GM21737 (cell line): ENCODE measurements at regions not wholly inside any gene's neighbourhood (a gene's known extent, or its start where the extent isn't known, plus 50 kb on each side); places are given as distances from the start of the nearest gene placed in this dataset.

Experiments
- ATAC-seq: cut with Tn5 transposase; IDR thresholded peaks from one replicate; pipeline ENCODE4 v1.9.1; 2021; ENCODE audit warnings: mild to moderate bottlenecking, moderate library complexity; ENCODE audit not compliant: unreplicated experiment

DNA sequence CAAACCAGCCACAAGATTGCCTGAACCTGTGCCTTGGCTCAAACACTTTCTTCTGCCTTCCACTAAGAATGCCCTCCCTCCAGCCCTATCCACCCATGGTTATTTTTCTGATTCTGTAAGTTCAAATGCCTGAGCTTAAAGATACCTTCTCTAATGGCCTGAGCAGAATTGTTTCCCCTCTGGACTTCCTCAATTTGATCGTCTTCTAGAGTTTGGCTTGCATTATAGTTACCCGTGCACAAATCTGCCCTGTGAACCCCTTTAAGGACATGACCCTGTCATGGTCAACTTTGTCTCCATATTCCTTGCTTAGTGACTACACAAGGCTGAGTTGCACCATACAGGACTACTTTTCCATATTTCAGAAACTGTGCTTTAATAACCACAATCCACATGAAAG, 481.0 kb downstream of the FOXO1 start:
- ATAC-seq = no peak

DNA sequence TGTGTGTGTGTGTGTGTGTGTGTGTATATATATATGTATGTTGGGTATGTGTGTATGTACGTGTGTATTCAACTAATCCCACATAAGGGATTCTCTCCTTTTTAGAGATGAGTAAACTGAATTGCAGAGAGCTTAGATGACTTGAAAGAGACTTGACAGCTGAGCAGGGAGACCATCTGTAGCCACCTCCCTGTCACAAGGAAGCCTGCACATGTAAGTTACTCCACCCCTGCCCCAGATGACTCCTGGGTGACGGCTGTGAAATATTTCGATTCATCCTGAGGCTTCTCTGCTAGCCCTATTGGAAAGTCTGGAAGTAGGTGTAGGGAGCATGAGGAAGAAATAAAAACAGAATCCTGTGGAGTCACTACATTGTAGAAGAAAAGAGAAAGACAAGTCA, 480.4 kb downstream of the FOXO1 start:
- no peak for ATAC-seq

DNA sequence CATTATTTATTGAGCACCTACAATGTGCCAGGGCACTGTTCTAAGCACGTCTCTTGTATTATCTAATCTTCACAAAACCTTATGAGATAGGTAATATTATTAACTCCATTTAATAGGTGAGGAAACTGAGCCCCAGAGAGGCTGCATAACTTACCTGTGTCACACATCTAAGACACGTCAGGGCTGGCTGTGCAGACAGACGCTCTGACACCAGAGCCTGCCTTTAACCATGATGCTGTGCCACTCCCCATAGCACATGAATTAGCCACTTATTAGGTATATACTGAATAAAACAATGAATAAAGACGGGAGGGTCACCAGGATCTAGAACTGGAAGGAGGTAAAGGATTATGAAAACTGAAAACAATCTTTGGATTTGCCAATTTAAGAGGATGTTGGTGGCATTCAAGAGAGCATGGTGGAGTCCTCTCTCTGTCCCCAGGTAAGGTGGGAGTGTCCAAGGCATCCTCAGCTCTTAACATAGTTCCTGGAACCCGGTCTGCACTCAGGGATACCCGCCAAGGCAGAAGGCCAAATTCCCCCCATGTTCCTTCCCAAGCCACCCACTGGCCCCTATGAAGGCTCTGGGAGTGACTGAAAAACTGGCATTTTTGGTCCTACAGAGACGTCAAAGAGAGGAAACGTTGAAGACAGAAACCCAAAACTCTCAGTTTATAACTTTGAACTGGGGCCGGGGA, 479.7 kb downstream of the FOXO1 start:
- no peak for ATAC-seq

DNA sequence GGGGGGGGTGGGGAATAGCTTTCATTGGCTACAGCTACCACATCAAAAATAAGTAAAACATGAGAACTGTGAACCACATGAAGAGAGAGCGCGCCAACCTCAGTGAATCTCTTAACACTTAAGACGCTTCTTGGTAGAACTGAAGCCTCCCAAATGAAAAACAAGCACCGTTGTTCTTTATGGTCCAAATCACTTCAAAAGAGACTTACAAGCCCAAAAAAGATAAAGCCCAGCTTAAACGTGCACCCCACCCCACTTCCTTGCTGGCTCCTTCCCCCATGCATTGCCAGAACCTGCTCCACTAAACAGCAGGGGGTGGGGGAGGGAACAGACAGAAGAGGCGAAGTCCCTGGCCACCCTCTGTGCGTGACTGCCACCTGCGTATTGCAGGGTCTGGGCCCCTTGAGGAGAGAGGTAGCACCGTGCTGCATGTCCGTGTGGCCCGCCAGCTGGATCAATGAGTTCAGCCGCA, 479.1 kb downstream of the FOXO1 start:
- no peak for ATAC-seq

DNA sequence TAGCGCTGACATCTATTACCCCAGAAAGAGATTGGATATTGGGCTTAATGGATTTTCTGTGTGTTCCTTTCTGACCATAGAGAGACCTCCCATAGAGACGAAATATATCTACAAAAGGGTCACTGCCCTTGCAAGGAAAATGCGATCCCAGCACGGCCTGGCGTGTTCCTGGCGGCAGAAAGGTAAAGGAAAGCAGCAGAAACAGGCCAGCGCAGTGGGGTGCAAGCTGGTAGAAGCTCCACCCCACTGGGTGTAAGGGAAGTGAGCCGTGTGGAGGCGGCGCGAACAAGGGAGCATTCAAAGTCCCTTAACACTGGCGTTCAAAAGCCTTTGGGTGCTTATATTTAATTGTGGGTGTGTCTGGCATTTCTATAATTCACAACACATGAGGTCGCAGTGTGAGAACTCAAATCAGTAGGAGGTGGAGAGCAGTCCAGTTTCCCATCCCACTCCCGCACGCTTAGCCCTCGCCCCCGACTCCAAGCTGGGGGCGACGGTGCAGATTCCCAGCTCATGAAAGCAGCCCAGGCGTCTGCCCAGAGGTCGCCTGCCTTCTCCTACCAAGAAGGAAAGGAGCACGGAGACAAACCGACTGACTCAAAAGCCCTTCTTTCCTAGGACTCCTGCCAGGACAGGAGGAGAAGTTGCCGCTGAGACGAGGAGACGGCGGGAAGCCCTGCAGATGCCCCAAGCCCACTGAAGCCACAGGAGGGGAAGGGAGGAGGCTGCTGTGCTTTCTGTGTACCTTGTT, 478.4 kb downstream of the FOXO1 start:
- no peak for ATAC-seq

DNA sequence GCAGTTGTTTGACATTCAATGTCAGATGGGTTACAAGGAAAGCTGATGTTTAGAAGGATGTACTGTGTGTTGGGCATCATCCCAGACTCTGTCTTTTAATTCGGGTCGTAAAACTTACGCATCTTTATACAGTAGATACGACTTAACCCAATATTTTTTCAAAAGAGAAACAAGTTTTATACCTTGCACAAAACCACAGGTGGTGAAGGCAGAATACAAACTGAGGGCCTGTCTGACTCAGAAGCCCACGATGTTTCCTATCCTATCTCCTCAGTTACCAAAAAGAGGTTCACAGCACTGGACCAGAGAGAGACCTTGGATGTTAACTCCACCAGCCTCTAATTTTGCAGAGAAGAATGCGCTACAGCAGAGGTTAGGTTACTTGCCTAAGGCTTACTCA, 477.0 kb downstream of the FOXO1 start:
- ATAC-seq = no peak

DNA sequence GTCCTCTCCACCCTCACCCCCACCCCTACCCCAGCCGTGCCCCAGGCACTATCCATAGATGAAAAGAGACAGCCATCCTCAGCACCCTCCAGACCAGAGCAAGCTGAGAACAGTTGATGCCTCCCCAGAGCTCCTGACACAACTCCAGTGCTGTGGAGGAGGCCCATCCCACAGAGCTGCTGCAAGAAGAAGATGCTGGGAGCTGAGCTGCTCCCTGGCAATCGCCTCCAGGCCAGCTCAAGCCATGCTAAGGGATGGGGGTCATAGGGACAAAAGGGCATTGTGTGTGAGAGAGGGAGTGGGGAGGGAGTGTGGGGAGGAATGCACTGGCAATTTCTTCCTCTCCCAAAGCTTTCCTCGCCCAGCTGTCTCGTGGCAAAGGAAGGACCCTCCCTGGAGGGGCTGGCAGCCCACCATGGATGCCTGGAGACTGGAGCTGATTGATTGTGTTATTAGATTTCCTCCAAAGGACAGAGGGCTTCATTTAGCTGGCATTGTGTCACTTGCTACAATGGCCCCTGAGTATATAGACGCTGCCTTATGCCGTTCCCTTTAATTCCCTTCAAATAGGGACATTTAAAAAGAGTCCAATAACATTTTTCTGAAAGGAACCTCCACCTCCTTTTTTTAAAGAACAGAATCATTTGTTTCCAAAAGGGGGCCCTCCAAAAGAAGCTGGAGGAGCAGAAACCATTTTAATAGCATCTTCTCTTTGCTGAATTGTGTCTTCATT, 476.4 kb downstream of the FOXO1 start:
- ATAC-seq = no peak

DNA sequence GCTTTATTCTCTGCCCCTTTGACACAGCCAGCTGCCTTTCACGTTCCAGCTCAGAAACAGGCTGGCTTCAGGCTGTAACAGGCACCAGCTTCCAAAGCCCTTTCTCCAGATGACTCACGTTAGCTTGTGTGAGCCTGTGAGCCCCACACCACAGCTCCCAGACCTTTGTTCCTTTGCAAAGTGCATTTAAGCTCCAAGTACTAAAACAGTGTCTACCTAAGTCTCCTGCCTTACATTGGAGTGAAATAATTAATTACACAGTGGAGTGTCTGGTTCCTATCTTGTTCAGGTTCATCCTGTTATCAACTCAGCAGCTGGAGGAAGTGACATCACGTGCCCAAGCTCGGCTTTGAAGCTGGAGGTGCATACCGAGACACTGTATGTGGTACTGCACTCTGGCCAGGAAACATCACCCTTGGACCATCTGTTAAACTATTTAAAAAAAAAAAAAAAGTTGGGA, 475.8 kb downstream of the FOXO1 start:
- no peak for ATAC-seq

DNA sequence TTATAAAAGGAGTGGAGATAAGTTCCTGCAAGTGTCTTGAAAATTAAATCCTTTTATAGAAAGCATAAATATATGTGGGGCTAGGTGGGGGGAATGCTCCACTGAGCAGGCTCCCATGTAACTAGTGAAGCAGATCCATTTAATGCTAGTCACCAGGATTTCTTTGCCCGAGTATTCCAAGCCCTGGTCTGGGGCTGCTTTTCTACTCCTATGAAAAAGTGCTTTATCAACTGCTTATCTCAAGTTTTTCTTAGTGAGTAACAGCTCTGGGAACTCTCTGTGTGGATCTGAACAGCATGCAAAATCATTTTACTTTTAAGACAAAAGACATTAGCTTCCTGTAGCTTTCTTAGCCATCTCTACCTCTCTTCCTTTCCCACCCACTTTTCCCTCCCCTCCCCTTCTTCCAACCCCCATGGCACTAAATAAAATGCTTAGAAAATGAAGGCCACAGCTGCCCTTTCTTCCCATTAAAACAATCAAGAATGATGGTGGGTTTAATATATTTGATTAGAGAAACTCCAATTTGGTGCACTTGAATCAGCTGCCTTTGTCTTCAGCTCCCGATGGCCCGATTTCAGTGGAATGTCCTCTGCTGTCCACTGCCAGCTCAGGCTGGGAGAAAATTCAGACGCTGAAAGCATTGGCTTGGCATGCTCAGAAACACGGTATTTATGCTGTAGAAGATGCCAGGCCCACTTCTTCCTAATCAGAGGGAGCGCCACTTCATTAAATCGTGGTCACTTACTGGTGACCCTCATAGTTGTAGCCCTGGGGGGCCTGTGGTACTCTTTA, 475.1 kb downstream of the FOXO1 start:
- no peak for ATAC-seq

DNA sequence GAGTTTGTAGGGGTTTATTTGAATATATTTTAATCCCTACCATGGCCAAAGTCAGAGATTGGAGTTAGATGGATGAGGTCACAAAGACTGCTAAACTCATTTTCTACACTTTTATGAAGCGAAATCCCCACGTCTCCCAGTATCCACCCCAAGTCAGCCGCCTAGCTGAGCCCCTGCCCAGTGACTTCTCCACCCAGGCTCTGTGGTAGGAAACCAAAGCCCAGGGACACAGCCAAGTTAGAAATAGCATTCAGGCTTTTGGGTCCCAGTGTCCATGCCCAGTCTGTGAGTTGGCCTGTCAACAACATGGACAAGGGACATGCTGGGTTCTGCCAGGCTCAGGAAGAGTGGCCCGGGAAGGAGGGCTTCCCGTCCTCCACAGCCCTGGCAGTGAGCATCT, 474.0 kb downstream of the FOXO1 start:
- no peak for ATAC-seq

DNA sequence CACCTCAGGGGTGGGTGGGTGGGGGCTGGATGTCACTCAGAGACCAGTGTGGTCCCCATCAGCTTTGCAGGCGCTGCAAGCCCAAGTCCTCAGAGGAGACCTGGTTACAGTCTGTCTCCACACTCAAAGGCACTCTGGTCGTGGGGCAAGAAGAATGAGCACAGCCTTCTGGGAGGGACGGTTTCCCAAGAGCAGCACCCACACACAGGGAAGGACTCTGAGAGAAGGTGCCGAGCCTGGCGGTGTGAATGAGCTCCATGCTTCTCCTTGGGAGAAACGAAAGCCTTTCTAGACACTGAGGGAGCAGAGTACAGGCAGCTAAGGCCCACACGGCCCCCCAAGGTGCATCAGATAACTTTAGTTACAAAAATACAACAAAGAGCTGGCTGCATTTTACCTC, 473.6 kb downstream of the FOXO1 start:
- no peak for ATAC-seq

DNA sequence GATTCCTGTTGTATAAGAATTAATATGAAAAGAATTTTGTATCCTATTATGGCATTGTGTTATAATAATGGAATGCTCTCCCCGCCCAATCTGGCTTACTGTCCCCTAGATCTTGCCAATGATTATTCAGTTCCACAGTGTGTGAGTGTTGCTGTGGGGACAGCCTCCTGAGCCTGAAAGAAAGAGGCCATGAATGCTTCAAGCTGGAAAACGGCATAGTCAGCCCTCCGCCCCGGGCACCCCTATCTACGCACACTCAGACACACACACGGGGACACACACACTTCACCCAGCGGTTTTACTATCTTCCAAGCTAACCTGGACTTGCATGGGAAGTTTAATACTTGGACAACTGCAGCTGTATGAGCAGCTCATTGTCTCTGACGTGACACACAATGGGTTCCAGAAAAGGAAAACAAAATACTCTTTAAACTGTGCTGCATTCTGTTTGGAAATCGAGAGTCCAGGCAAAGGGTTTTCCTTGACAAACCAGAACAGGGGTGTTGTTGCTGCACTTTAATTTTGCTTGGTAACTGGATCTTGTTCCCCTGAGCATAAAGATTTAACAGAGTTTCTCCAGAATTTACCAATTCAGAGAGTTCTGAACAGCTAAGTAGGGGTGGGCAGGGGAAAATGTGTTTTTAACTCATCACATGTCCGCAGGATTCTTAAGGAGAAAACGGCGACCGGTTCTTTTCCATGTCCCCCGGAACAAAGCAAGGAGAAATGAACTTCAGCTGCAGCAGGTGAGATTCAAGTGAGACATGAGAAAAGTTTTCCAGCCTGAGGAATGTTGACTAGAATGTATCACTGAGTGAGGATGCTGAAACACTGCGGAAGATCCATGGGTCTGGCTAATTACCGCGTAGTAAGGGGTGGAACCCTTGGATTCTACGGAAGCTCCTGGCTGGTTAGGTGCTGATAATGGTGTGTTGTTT, 472.9 kb downstream of the FOXO1 start:
- ATAC-seq = no peak

DNA sequence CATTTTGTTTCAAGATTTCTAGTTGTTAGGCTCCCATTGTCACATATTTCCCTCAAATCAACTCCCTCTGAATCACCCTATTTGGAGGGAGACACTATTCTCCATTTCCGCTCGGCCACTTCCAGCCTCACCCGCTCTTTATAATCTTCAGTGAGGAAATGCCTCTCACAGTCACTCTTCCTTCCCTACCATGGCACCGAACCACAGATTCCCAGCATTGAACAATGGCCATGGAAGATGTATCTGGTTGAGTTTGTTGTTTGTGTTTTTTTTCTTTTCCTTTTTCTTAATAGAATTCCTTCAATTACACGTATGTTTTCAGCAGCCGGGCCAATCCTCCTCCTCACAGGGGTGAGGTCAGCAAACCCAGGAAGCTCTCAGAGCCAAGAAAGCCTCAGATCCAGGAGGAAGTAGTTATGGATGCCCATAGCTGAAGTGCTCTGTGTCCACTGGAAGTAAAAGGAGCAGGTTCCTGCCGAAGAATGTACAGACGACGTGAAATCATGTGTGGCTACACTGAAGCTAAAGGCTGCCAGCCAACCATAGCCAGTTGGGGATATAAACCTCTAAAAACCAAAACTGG, 472.1 kb downstream of the FOXO1 start:
- no peak for ATAC-seq

DNA sequence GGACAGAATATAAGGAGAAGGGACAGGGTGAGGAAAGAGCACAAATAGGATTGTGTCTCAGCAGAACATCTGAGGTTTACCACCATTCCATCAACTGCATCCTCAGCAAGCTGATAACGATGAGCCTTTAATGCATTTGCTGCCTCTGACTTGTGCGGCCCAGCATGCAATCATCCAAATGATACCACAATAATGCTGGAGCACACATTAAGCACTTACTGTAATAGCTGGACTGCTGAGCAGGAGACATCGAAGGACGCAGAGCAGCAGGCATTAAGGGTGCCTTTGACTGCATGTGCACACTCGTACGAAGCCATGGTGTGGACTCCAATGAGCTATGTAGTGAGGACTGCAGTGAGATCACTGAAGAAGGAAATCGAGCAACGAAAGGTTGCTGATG, 469.4 kb downstream of the FOXO1 start:
- no peak for ATAC-seq

DNA sequence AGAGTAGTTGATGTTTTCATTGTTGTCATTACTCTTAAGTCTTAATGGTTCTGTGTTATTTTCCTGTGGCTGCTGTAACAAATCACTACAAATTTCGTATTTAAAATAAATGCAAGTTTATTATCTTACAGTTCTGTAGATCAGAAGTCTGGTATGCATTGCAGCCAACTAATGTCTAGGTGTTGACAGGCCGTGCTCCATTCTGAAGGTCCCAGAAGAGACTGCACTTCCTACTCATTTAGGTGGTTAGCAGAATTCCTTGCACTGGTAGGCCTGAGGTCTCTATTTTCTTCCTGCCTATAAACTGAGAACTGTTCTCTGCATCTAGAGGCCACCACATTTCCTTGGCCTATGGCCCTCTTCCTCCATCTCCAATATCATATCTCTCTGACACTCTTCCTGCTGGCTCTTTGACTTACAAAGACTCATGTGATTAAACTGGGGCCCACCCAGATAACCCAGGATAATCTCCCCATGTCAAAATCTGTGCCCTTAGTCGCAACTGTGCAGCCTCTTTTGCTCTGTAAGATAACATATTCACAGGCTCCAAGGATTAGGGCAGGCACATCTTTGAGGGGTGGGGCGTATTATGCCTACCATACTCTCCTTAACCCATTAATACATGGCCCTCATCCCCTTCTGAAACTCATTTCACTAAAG, 468.4 kb downstream of the FOXO1 start:
- no peak for ATAC-seq

DNA sequence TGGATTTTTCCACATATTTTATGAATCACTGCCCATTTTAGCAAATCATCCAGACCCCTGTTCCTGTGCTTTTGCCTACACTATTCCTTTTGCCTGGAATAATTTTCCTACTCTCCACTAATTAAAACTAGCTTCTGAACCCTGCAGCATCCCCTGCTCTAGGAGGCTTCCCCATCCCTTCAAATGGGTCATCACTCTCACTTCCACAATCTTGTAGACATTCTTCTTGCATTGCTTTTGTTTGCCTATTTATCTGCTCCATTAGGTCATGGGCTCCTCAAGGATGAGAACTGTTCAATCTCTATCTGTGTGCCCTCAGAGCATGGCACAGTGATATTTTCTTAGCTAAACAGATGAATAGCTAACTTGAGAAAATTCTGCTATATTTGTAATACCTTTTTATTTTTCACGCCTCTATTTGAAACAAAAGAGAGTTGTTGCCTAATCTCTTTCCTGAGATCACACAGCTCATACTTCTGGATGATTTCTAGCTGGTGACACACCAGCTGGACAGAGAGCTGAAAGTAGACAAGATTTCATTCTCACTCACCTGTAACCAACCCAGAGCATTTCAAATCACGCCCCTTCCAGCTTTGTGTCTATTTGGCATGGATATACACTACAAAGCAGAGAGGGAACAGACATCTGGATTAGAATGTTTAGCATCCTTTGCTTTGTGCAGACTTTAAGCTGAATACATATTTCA, 466.0 kb downstream of the FOXO1 start:
- no peak for ATAC-seq

DNA sequence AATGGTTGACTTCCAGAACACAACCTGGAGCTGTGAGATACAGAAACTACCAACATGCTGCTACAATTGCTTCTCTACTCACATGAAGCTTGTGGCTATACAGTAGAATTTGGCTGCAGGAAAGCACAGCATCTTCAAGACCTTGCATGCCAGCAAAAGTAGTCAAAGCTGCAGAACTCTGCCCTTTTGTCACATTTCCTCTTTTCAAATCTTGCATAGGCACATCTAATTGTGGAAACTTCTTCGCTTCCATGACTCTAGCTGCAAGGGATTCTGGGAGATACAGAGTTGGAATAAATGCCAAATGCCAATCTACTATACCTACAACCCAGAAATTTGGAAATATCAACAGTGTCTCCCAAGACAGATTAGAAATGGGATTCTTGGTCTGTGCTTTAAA, 462.2 kb downstream of the FOXO1 start:
- ATAC-seq = no peak

DNA sequence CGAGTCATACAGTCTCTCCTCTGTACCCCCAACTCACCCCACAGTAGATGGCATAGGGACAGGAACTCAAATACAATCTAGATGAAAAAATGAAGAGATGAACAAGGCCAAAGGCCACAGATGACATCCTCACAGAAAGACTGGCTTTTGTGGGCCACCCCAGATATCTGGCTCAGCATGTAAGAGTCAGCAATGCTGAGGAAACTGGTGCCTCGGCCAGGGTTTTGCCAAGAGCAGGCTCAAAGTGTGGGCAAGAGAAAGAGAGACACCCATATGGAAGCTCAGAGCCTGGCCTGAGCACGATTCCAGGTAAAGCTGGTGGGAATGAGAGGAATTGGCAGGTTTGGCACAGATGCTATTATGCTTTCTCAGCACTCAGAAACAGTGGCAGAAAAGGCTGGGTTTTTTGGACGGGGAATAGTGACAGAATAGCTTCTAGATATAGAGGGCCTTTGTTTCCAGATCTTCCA, 460.6 kb downstream of the FOXO1 start:
- no peak for ATAC-seq
